ENCODE measurements at regions not wholly inside any gene's neighbourhood (a gene's known extent, or its start where the extent isn't known, plus 50 kb on each side); places are given as distances from the start of the nearest gene placed in this dataset.

DNA sequence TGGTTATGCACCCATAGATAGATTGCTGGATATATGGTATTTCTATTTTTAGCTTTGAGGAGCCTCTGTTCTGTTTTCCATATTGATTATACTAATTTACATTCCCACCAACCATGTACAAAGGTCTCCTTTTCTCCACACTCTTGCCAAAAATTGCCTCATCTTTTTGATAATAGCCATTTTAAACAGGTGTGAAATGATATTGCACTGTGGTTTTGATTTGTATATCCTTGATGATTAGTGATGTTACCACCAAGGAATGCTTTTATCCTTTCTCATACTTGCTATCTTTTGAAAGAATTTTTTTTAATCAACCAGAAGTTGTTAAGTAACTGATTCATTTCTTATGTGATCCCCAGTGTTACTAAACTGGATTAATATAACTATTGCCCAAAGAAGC lies 60.0 kb downstream of the BBS10 start:
- TF ChIP-seq HES2 (IDR thresholded peaks at IDR 0.05), result no peak
- no peak for TF ChIP-seq KDM1A (IDR thresholded peaks at IDR 0.05; ENCODE audit: low read depth)
- TF ChIP-seq HEYL (CRISPR knock-in tag; IDR thresholded peaks at IDR 0.05), result no peak
- TF ChIP-seq, protein P1, sequence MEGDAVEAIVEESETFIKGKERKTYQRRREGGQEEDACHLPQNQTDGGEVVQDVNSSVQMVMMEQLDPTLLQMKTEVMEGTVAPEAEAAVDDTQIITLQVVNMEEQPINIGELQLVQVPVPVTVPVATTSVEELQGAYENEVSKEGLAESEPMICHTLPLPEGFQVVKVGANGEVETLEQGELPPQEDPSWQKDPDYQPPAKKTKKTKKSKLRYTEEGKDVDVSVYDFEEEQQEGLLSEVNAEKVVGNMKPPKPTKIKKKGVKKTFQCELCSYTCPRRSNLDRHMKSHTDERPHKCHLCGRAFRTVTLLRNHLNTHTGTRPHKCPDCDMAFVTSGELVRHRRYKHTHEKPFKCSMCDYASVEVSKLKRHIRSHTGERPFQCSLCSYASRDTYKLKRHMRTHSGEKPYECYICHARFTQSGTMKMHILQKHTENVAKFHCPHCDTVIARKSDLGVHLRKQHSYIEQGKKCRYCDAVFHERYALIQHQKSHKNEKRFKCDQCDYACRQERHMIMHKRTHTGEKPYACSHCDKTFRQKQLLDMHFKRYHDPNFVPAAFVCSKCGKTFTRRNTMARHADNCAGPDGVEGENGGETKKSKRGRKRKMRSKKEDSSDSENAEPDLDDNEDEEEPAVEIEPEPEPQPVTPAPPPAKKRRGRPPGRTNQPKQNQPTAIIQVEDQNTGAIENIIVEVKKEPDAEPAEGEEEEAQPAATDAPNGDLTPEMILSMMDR (IDR thresholded peaks at IDR 0.05), result no peak
- TF ChIP-seq, protein P2, sequence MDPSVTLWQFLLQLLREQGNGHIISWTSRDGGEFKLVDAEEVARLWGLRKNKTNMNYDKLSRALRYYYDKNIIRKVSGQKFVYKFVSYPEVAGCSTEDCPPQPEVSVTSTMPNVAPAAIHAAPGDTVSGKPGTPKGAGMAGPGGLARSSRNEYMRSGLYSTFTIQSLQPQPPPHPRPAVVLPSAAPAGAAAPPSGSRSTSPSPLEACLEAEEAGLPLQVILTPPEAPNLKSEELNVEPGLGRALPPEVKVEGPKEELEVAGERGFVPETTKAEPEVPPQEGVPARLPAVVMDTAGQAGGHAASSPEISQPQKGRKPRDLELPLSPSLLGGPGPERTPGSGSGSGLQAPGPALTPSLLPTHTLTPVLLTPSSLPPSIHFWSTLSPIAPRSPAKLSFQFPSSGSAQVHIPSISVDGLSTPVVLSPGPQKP (IDR thresholded peaks at IDR 0.05; ENCODE audit: low read depth, low read length), result no peak
- TF ChIP-seq NPAS2 (CRISPR knock-in tag; IDR thresholded peaks at IDR 0.05; ENCODE audit: borderline replicate concordance), result no peak
- no peak for TF ChIP-seq POLR2A (IDR thresholded peaks at IDR 0.05; ENCODE audit: low read length)
- no peak for TF ChIP-seq JUNB (IDR thresholded peaks at IDR 0.05)
- TF ChIP-seq BCL3 (IDR thresholded peaks at IDR 0.05), result no peak
- TF ChIP-seq RFX5 (IDR thresholded peaks at IDR 0.05), result no peak
- TF ChIP-seq RAD21 (conservative IDR thresholded peaks at IDR 0.05 in 1 of 2, IDR thresholded peaks at IDR 0.05 in 1 of 2), result no peak
